HTR-8/SVneo (cell line): ENCODE measurements at regions not wholly inside any gene's neighbourhood (a gene's known extent, or its start where the extent isn't known, plus 50 kb on each side); places are given as distances from the start of the nearest gene placed in this dataset.
A peak's percentile ranks its signal among the peaks of the same experiment; 100 is the strongest.
"Not testable (repeated sequence)": the region's sequence is repeated elsewhere in the genome, so short reads cannot be mapped to it uniquely, and the experiment has no call there.

Experiments used
- DNase-seq: peaks from one replicate; pipeline ENCODE4 v3.0.0; 2011; ENCODE audit warnings: low spot score, mixed read lengths; ENCODE audit not compliant: insufficient read length
- FAIRE-seq: peaks from 2 replicates; lab custom pipeline; 2011; peaks lifted over from hg19 to GRCh38; lab: Jason Lieb, UNC

GRCh38 chr4:155479835-155480234 is 103.1 kb upstream of the MAP9 start:
- FAIRE-seq: no peak
- no peak for DNase-seq

GRCh38 chr4:155478336-155478835 is 101.6 kb upstream of the MAP9 start:
- no peak for DNase-seq
- no peak for FAIRE-seq

GRCh38 chr4:155474758-155475157 is 98.0 kb upstream of the MAP9 start:
- FAIRE-seq (no peak), DNase-seq (no peak)

DNA sequence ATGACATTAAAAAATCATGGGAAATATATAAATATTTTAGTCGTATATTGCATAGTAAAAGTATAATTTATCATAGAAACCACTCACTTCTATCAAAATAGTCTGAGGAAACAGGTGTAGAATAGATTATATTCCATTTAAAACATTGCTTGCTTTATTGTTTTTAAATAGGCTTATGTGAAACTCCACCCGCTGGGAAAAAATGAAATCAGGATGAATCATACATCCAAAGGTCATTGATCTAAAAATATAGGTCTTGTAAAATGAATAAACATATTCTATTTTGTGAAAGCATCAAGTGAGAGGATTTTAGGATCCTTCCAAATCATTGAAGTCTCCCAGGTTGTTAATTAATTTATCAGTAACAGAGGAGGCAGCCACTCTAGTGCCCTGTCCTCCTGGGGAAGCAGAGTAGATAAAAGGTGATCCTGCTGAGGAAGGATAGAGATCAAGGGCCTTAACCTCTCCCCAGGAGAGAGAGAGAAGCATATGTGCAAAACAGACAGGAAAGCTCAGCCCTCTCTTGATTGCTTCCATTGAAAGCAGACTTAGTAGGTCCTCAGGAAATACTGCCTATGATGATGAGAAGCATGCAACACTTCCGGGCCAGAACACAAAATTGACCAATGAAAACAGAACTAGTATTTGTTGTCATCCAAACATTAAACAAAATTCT is 96.8 kb upstream of the MAP9 start:
- DNase-seq (no peak), FAIRE-seq (no peak)

DNA sequence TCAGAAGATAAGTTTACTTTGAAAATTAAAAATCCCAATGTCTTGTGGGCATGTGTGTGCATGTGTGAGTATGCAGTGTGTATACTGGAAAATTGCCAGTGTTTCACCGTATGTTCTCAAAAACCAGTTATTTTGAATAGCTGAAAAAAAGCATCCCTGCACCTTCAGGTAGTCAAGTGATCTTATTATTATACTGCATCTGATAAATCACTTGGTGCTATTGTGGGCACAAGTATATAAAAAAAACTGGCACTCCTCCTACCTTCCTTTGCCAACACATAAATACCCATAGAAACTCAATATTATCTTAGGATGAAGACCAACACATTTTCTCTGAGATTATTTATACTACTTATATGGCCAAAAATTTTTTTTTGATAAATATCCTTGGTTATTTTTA is 91.5 kb upstream of the MAP9 start:
- DNase-seq: no peak
- FAIRE-seq: no peak

DNA sequence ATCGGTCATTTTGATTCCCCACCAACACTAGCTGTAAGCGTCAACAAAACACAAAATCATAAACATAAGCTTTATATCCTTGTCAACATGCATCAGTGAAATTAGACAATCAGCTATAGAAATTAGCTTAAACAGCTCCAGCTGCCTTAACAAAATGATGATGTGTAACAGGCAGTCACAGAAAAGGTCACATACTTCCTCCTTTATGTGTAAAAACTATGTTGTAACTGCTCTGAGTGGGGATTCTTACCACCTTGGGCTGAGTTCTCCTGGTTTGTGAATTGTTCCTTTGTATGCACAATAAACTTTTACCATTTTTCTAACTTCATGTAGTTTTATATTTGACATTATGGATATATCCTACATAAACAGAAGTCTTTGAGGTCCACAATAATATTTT is 73.9 kb upstream of the MAP9 start:
- FAIRE-seq: no peak
- DNase-seq: no peak

- DNase-seq (no peak), FAIRE-seq (no peak)
These were observed 68.5 kb upstream of the MAP9 start for GRCh38 chr4:155445306-155445705.

DNA sequence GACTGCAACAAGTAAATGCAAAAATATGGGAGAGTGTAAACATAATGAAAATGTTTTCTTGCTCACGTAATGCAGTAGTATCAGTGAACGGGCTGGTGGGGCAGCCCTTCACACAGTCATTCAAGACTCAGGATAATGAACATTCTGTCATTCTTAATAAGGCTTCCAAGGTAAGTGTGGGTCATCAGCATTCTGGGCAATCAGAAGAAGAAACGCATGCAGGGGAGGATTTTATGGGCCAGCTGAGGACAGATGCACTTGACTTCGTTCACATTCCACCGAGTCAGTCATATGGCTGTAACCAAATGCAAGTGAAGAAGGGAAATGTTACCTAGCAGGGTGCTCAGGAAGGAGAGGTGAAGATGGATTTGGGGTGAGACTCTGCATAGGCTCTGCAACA is 68.0 kb upstream of the MAP9 start:
- FAIRE-seq (no peak), DNase-seq (no peak)

GRCh38 chr4:155442267-155443105 is 65.7 kb upstream of the MAP9 start:
- FAIRE-seq (no peak), DNase-seq (peak; percentile 42)

- FAIRE-seq: no peak
These were observed 64.7 kb upstream of the MAP9 start for GRCh38 chr4:155441475-155441874.

GRCh38 chr4:155439760-155440159 is 63.0 kb upstream of the MAP9 start:
- not testable (repeated sequence) for DNase-seq, FAIRE-seq

More at GRCh38 chr4:155441475-155441874, 64.7 kb upstream of the MAP9 start:
- DNase-seq: no peak

DNA sequence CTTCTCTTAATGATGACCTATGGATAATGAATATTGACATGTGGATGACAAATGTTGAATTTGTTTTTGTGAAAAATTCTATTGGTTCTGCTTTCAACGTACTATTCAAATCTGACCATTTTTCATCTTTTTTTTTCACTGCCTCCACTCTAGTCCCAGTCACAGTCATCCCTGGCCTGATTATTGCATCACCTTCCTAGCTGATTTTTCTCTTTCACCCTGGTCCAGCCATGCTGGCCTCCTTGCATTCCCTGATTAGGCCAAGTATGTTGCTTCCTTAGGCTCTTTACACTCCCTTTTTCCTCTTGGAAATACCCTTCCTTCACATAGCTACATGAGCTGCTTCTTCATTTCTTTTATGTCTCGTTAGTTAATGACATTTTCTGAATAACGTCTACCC is 58.1 kb upstream of the MAP9 start:
- no peak for FAIRE-seq
- no peak for DNase-seq

DNA sequence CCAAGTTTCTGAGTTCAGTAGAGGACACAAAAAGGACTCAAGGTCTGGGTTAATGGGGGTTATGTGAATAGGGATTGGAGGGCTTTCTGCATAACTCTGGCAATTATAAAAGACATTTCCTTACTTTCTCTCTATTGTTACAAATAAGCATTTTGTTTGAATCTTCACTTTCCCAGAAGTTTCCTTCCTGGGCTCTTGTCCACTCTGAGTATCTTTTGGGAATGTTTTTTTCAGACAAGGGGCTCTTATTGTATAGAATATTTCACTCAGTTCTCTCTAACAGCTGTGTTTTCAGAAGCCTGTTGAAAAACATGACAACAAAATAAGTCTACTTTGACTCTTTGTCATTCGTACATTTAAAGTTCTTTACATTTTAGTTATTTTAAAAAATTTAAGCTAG is 57.6 kb upstream of the MAP9 start:
- DNase-seq (no peak), FAIRE-seq (no peak)

GRCh38 chr4:155433636-155434360 is 57.0 kb upstream of the MAP9 start:
- FAIRE-seq: no peak

GRCh38 chr4:155430895-155431795 is 54.4 kb upstream of the MAP9 start:
- FAIRE-seq (no peak), DNase-seq (no peak)

More at GRCh38 chr4:155433636-155434360, 57.0 kb upstream of the MAP9 start:
- DNase-seq: no peak

DNA sequence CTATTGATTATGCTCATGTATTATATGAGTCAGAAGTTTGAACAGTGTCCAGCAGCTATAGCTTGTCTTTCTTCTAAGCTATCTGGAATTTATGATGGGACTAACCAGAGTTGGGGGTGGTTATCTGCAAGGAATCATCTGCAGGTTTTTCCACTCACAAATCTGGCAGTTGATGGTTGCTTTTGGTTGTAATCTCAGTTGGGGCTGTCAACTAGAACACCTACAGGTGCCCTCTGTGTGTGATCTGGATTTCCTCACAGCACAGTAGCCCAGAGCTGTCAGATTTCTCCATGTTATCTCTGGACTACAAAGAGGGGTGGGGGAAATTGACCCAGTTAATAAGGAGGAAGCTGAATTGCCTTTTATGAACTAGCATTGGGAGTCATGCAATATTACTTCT is 51.4 kb upstream of the MAP9 start:
- DNase-seq (no peak), FAIRE-seq (no peak)

DNA sequence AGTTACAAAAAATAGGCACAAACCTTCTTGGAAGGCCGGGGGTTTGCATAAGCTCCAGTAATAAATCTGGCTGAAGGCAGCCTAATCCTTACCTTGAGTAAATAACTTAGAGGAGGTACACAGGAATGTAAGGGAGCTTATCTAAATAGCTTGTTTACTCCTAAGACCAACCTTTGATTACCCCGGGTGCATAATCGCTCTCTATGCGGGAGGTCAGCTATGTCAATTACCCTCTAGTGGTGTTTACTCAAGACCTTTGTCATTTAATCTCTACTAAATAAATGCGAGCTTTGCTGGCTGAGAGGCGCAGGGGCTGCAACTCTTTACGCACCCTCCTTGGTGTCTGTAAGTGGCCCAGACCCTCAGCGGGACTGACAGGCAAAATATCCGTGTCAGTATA is 50.2 kb upstream of the MAP9 start:
- FAIRE-seq: no peak
- DNase-seq: no peak
